Type B pancreatic cell (in vitro differentiated cells): ENCODE measurements at regions not wholly inside any gene's neighbourhood (a gene's known extent, or its start where the extent isn't known, plus 50 kb on each side); places are given as distances from the start of the nearest gene placed in this dataset.

Source experiments
- DNase-seq: peaks from one replicate; pipeline ENCODE4 v3.0.0; 2021; ENCODE audit warnings: mixed read lengths; ENCODE audit not compliant: unreplicated experiment; ENCODE audit errors: extremely low spot score
- H3K27ac Mint-ChIP-seq: 2 replicates; pipeline ENCODE4 v1.8.0; 2021; ENCODE audit warnings: mild to moderate bottlenecking, mixed read lengths
- H3K27me3 Mint-ChIP-seq: 2 replicates; pipeline ENCODE4 v1.8.0; 2021; ENCODE audit warnings: mixed read lengths
- H3K36me3 Mint-ChIP-seq: 2 replicates; pipeline ENCODE4 v1.8.0; 2021; ENCODE audit warnings: mixed read lengths
- H3K4me1 Mint-ChIP-seq: one replicate; pipeline ENCODE4 v1.8.0; 2021; ENCODE audit warnings: mixed read lengths; ENCODE audit not compliant: unreplicated experiment
- H3K4me3 Mint-ChIP-seq: 2 replicates; pipeline ENCODE4 v1.8.0; 2021; ENCODE audit warnings: mild to moderate bottlenecking, mixed read lengths
- H3K9me3 Mint-ChIP-seq: 2 replicates; pipeline ENCODE4 v1.8.0; 2021; ENCODE audit warnings: mixed read lengths
- CTCF ChIP-seq: fragments of 200-600 bp; sonication (generic); conservative IDR thresholded peaks from 2 replicates; pipeline ENCODE4 v1.5.0; 2021; ENCODE audit warnings: antibody characterized with exemption, mild to moderate bottlenecking

- Mint-ChIP-seq H3K36me3 (no peaks in the 10 kb centered on the region), H3K27ac (no peak overlapping the region), H3K9me3 (peaks cover 9% of the 10 kb centered on the region), H3K4me3 (no peak overlapping the region), H3K4me1 (no peaks in the 10 kb centered on the region), H3K27me3 (no peaks in the 10 kb centered on the region)
- no peak for TF ChIP-seq CTCF
- DNase-seq = no peak
These were observed 371.3 kb downstream of the TMEM121 start for GRCh38 chr14:105897725-105898113.

GRCh38 chr14:105898482-105899010 lies 372.2 kb downstream of the TMEM121 start:
- Mint-ChIP-seq H3K27me3 (no peaks in the 10 kb centered on the region), H3K4me3 (no peak overlapping the region), H3K9me3 (peaks cover 9% of the 10 kb centered on the region), H3K36me3 (no peaks in the 10 kb centered on the region), H3K4me1 (no peaks in the 10 kb centered on the region), H3K27ac (no peak overlapping the region)
- no peak for DNase-seq
- TF ChIP-seq CTCF = no peak

GRCh38 chr14:105899071-105899641 lies 372.8 kb downstream of the TMEM121 start:
- Mint-ChIP-seq H3K36me3 (no peaks in the 10 kb centered on the region), H3K4me3 (no peak overlapping the region), H3K9me3 (peaks cover 9% of the 10 kb centered on the region), H3K27me3 (no peaks in the 10 kb centered on the region), H3K27ac (no peak overlapping the region), H3K4me1 (no peaks in the 10 kb centered on the region)
- TF ChIP-seq CTCF = no peak
- no peak for DNase-seq

- no peak overlapping the region for H3K27ac Mint-ChIP-seq
- peaks cover 9% of the 10 kb centered on the region for H3K9me3 Mint-ChIP-seq
- DNase-seq = no peak
- no peaks in the 10 kb centered on the region for H3K36me3 Mint-ChIP-seq
- no peaks in the 10 kb centered on the region for H3K4me1 Mint-ChIP-seq
- no peak overlapping the region for H3K4me3 Mint-ChIP-seq
- H3K27me3 Mint-ChIP-seq = no peaks in the 10 kb centered on the region
- TF ChIP-seq CTCF = no peak
These were observed 373.4 kb downstream of the TMEM121 start for GRCh38 chr14:105899657-105900397.

GRCh38 chr14:105900398-105901160 lies 374.2 kb downstream of the TMEM121 start:
- Mint-ChIP-seq H3K27ac (no peak overlapping the region), H3K27me3 (no peaks in the 10 kb centered on the region), H3K9me3 (peaks cover 9% of the 10 kb centered on the region), H3K4me1 (no peaks in the 10 kb centered on the region), H3K4me3 (no peak overlapping the region), H3K36me3 (no peaks in the 10 kb centered on the region)
- DNase-seq = no peak
- TF ChIP-seq CTCF = no peak
